ENCODE measurements at regions not wholly inside any gene's neighbourhood (a gene's known extent, or its start where the extent isn't known, plus 50 kb on each side); places are given as distances from the start of the nearest gene placed in this dataset.
A peak's percentile ranks its signal among the peaks of the same experiment; 100 is the strongest.

- CTCF ChIA-PET: no interaction called here
Measured at GRCh38 chr4:124018383-124019317, 622.1 kb downstream of the SPRY1 start.

DNA sequence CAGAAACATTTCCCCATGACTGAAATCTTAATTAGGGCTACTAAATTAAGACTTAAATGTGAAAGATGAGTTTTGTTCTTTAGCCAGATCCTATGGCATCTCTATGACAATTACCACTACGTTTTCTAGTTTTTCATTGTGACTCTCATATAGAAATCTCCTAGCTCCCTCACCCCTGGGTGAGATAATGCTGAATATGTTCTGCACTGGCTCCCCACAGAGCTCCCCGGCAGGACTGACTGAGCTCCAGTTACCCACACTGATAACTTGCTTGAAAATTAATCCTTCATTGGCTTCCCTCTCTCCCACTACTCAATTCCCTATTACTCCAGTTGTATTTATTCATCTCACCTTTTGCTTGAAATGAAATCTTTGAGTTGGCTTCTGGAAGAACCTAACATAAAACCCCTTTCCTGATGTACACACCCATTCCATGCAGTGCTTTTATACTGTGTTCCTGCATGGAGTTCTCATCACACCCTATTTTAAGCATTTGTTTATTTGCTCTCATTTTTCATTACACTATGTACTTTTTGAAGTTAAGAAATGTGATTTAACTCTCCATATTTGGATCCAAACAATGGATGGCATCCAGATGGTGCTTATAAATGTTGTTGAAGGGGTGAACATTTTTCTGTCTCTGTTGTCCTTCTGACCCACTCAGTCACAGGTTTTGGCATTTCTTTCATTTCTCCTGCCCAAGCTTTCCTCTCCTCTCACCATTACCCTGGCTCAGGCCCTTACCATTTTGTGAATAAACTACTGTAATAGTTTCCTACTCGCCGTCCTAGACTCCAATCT lies 623.4 kb downstream of the SPRY1 start:
- ChIA-PET POLR2A (no interaction called here), CTCF (no interaction called here)
- DNase-seq (ENCODE audit: extremely low spot score): no peak
- TF ChIP-seq, protein P1, sequence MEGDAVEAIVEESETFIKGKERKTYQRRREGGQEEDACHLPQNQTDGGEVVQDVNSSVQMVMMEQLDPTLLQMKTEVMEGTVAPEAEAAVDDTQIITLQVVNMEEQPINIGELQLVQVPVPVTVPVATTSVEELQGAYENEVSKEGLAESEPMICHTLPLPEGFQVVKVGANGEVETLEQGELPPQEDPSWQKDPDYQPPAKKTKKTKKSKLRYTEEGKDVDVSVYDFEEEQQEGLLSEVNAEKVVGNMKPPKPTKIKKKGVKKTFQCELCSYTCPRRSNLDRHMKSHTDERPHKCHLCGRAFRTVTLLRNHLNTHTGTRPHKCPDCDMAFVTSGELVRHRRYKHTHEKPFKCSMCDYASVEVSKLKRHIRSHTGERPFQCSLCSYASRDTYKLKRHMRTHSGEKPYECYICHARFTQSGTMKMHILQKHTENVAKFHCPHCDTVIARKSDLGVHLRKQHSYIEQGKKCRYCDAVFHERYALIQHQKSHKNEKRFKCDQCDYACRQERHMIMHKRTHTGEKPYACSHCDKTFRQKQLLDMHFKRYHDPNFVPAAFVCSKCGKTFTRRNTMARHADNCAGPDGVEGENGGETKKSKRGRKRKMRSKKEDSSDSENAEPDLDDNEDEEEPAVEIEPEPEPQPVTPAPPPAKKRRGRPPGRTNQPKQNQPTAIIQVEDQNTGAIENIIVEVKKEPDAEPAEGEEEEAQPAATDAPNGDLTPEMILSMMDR (IDR thresholded peaks at IDR 0.05; ENCODE audit: control extremely low read depth, extremely low read depth, low read depth, missing control alignments): no peak

More at GRCh38 chr4:124018383-124019317, 622.1 kb downstream of the SPRY1 start:
- DNase-seq (ENCODE audit: extremely low spot score): peak; percentile 40
- TF ChIP-seq, protein P1 (IDR thresholded peaks at IDR 0.05; ENCODE audit: control extremely low read depth, extremely low read depth, low read depth, missing control alignments): no peak
- POLR2A ChIA-PET: no interaction called here

DNA sequence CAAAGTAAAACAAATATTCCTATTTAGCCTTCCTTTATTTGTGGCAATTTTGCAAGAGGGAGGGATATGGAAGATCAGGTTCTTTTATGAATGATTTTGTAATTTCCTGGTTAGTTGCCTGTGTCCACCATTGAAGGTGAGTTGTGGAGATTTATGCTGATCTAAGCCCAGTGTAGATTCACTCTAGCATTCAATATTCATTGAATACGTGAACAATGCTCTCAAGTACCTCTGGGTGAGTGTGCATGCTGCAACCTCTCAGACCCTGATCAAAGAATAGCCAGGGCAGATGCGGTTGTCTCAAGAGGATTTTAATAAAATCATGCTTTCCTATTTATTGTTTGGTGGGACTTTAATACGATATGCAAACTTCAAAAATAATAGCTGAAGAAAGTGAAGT lies 628.4 kb downstream of the SPRY1 start:
- no peak for DNase-seq (ENCODE audit: extremely low spot score)
- CTCF ChIA-PET: no interaction called here
- POLR2A ChIA-PET: no interaction called here
- TF ChIP-seq, protein P1 (IDR thresholded peaks at IDR 0.05; ENCODE audit: control extremely low read depth, extremely low read depth, low read depth, missing control alignments): no peak

DNA sequence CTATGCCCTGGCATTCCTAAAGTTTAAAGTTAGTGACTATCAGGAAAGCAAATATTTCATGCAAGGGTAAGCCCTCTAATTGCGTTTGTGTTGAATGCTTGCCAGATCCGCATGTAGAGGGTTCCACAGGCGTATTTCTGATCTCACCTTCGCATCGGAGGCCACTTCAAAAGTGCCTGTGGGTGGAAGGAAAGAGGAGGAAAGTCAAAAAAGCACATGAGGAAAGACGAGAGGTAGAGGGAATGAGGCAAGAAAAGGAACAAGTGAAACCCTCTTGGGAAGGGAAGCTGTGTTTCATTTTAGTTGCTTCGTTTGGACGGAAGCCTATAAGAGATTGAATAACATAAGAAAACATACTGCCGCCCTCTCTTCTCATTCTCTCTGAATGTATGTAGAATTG lies 628.8 kb downstream of the SPRY1 start:
- no peak for DNase-seq (ENCODE audit: extremely low spot score)
- POLR2A ChIA-PET: no interaction called here
- CTCF ChIA-PET: no interaction called here
- TF ChIP-seq, protein P1 (IDR thresholded peaks at IDR 0.05; ENCODE audit: control extremely low read depth, extremely low read depth, low read depth, missing control alignments): no peak

GRCh38 chr4:124028182-124028581 lies 631.6 kb downstream of the SPRY1 start:
- TF ChIP-seq, protein P1 (IDR thresholded peaks at IDR 0.05; ENCODE audit: control extremely low read depth, extremely low read depth, low read depth, missing control alignments): no peak
- ChIA-PET CTCF (no interaction called here), POLR2A (no interaction called here)
- no peak for DNase-seq (ENCODE audit: extremely low spot score)

DNA sequence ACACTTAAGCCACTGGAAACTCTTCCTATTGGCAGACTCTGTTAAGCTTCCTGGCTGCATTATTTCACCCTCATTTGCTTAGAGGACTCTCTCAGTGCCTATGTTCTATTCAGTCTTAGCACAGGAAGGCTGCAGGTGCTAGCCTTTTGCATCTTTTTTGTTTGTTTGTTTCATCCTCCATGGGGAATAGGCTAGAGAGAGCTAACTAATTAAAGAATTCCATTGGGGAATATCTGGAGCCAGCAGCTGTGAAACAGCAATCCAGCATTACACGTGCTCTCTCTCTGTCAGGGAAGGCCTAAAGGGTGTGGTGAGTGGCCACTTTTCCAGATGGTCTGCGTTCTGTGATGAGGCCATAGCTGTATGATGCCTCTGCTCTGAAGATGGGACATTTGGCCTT lies 633.6 kb downstream of the SPRY1 start:
- CTCF ChIA-PET: no interaction called here
- DNase-seq (ENCODE audit: extremely low spot score): no peak
- POLR2A ChIA-PET: no interaction called here
- TF ChIP-seq, protein P1 (IDR thresholded peaks at IDR 0.05; ENCODE audit: control extremely low read depth, extremely low read depth, low read depth, missing control alignments): no peak
